ENCODE measurements at regions not wholly inside any gene's neighbourhood (a gene's known extent, or its start where the extent isn't known, plus 50 kb on each side); places are given as distances from the start of the nearest gene placed in this dataset.

- no peak overlapping the region for H3K4me3 Mint-ChIP-seq
- no peaks in the 10 kb centered on the region for H3K9me3 Mint-ChIP-seq
- H3K36me3 Mint-ChIP-seq (ENCODE audit: low read depth) = no peaks in the 10 kb centered on the region
- H3K27ac Mint-ChIP-seq = no peak overlapping the region
- TF ChIP-seq CTCF (IDR thresholded peaks at IDR 0.05) = no peak
- no peaks in the 10 kb centered on the region for H3K4me1 Mint-ChIP-seq (ENCODE audit: low read depth)
- peaks cover 22% of the 10 kb centered on the region for H3K27me3 Mint-ChIP-seq (ENCODE audit: insufficient read depth)
- no peak for DNase-seq
These were observed 62.1 kb upstream of the LMO1 start for GRCh38 chr11:8325591-8326304.

GRCh38 chr11:8323161-8323935 is 59.7 kb upstream of the LMO1 start:
- DNase-seq = no peak
- no peak overlapping the region for H3K27ac Mint-ChIP-seq
- no peaks in the 10 kb centered on the region for H3K4me1 Mint-ChIP-seq (ENCODE audit: low read depth)
- H3K4me3 Mint-ChIP-seq = no peak overlapping the region
- H3K36me3 Mint-ChIP-seq (ENCODE audit: low read depth) = no peaks in the 10 kb centered on the region
- no peaks in the 10 kb centered on the region for H3K9me3 Mint-ChIP-seq
- TF ChIP-seq CTCF (IDR thresholded peaks at IDR 0.05) = no peak
- peaks cover 29% of the 10 kb centered on the region for H3K27me3 Mint-ChIP-seq (ENCODE audit: insufficient read depth)

- Mint-ChIP-seq H3K4me1 (ENCODE audit: low read depth) (no peaks in the 10 kb centered on the region), H3K27me3 (ENCODE audit: insufficient read depth) (peaks cover 37% of the 10 kb centered on the region), H3K36me3 (ENCODE audit: low read depth) (no peaks in the 10 kb centered on the region), H3K9me3 (no peaks in the 10 kb centered on the region), H3K4me3 (no peak overlapping the region), H3K27ac (no peak overlapping the region)
- no peak for DNase-seq
- no peak for TF ChIP-seq CTCF (IDR thresholded peaks at IDR 0.05)
These were observed 58.2 kb upstream of the LMO1 start for GRCh38 chr11:8321876-8322275.

GRCh38 chr11:8320076-8320475 is 56.4 kb upstream of the LMO1 start:
- no peak for TF ChIP-seq CTCF (IDR thresholded peaks at IDR 0.05)
- Mint-ChIP-seq H3K9me3 (no peaks in the 10 kb centered on the region), H3K27me3 (ENCODE audit: insufficient read depth) (peaks cover 36% of the 10 kb centered on the region), H3K27ac (no peak overlapping the region), H3K4me1 (ENCODE audit: low read depth) (no peaks in the 10 kb centered on the region), H3K4me3 (no peak overlapping the region), H3K36me3 (ENCODE audit: low read depth) (no peaks in the 10 kb centered on the region)
- no peak for DNase-seq

GRCh38 chr11:8318536-8318935 is 54.9 kb upstream of the LMO1 start:
- TF ChIP-seq CTCF (IDR thresholded peaks at IDR 0.05) = peak; percentile 27; the same call in 1 of the 2 replicates
- Mint-ChIP-seq H3K27ac (no peak overlapping the region), H3K4me1 (ENCODE audit: low read depth) (no peaks in the 10 kb centered on the region), H3K9me3 (no peaks in the 10 kb centered on the region), H3K27me3 (ENCODE audit: insufficient read depth) (peaks cover 40% of the 10 kb centered on the region), H3K36me3 (ENCODE audit: low read depth) (no peaks in the 10 kb centered on the region), H3K4me3 (no peak overlapping the region)
- no peak for DNase-seq
